BJ (cell line): ENCODE measurements at regions not wholly inside any gene's neighbourhood (a gene's known extent, or its start where the extent isn't known, plus 50 kb on each side); places are given as distances from the start of the nearest gene placed in this dataset.

Experiments used
- CTCF ChIA-PET: fragments of 350-600 bp; formaldehyde crosslinking; extraction: SDS; loops from one replicate; lab custom pipeline; 2021; ENCODE audit warnings: antibody characterized with exemption, inconsistent platforms; lab: Yijun Ruan, JAX
- POLR2A ChIA-PET: fragments of 300-600 bp; sonication (Branson Sonifier 250); formaldehyde crosslinking; extraction: SDS; loops from one replicate; lab custom pipeline; 2021; ENCODE audit warnings: antibody characterized with exemption; lab: Charles Lee
- DNase-seq: peaks from one replicate; pipeline ENCODE4 v3.0.0-alpha.2; 2011; ENCODE audit warnings: low read depth
- H3K27me3 ChIP-seq: 2 replicates; pipeline ENCODE4 v1.6.0; 2011; ENCODE audit warnings: low read length; ENCODE audit not compliant: control insufficient read depth, insufficient read depth
- H3K36me3 ChIP-seq: 2 replicates; pipeline ENCODE4 v1.5.1; 2011; ENCODE audit warnings: low read length; ENCODE audit not compliant: control insufficient read depth, insufficient read depth
- H3K4me3 ChIP-seq: 2 replicates; pipeline ENCODE4 v1.5.1; 2011; ENCODE audit warnings: low read depth, mild to moderate bottlenecking, control low read depth, low read length
- TF ChIP-seq, protein P1 (sequence below): IDR thresholded peaks from 2 replicates; pipeline ENCODE4 v1.5.1; 2011; ENCODE audit warnings: low read depth, mild to moderate bottlenecking, control low read depth, inconsistent platforms, low read length, moderate library complexity; ENCODE audit not compliant: insufficient read depth

DNA sequence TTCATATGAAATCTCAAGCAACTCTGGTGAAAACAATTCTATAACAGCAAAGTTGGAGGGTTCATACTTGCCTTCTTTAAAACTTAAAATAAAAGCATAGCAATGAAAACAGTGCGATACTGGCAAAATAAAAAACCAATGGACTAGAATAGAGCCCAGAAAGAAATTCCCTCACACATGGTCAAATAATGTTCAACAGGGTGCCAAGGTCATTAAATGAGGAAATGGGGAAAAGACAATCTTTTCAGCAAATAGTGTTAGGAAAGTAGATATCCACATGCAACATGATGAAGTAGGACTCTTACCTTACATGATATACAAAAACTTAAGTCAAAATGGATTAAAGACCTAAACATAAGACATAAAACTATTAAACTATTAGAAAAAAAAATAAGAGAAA is 970.2 kb upstream of the AGA start:
- no peaks in the 10 kb centered on the region for H3K27me3 ChIP-seq
- ChIA-PET CTCF (no interaction called here), POLR2A (no interaction called here)
- no peaks in the 10 kb centered on the region for H3K36me3 ChIP-seq
- TF ChIP-seq, protein P1, sequence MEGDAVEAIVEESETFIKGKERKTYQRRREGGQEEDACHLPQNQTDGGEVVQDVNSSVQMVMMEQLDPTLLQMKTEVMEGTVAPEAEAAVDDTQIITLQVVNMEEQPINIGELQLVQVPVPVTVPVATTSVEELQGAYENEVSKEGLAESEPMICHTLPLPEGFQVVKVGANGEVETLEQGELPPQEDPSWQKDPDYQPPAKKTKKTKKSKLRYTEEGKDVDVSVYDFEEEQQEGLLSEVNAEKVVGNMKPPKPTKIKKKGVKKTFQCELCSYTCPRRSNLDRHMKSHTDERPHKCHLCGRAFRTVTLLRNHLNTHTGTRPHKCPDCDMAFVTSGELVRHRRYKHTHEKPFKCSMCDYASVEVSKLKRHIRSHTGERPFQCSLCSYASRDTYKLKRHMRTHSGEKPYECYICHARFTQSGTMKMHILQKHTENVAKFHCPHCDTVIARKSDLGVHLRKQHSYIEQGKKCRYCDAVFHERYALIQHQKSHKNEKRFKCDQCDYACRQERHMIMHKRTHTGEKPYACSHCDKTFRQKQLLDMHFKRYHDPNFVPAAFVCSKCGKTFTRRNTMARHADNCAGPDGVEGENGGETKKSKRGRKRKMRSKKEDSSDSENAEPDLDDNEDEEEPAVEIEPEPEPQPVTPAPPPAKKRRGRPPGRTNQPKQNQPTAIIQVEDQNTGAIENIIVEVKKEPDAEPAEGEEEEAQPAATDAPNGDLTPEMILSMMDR, result no peak
- DNase-seq, result no peak
- no peak overlapping the region for H3K4me3 ChIP-seq

DNA sequence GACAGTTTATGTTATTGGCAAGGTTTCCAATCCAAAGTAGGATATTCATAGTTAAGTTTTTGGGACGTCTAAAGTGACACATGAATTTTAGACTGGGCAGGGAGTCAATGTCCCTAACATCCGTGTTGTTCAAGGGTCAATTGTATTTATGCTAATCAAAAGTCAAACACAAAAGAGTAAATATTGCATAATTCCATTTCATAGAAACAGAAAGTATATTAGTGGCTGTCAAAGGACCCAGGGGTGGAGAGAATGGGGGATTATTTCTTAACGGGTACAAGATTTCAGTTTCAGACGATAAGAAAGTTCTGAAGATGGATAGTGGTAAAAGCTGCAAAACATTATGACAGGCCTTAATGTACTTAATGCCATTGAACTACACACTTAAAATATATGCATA is 971.8 kb upstream of the AGA start:
- Histone ChIP-seq H3K36me3 (no peaks in the 10 kb centered on the region), H3K27me3 (no peaks in the 10 kb centered on the region), H3K4me3 (no peak overlapping the region)
- CTCF ChIA-PET, result no interaction called here
- TF ChIP-seq, protein P1, result no peak
- POLR2A ChIA-PET, result no interaction called here
- DNase-seq, result no peak

DNA sequence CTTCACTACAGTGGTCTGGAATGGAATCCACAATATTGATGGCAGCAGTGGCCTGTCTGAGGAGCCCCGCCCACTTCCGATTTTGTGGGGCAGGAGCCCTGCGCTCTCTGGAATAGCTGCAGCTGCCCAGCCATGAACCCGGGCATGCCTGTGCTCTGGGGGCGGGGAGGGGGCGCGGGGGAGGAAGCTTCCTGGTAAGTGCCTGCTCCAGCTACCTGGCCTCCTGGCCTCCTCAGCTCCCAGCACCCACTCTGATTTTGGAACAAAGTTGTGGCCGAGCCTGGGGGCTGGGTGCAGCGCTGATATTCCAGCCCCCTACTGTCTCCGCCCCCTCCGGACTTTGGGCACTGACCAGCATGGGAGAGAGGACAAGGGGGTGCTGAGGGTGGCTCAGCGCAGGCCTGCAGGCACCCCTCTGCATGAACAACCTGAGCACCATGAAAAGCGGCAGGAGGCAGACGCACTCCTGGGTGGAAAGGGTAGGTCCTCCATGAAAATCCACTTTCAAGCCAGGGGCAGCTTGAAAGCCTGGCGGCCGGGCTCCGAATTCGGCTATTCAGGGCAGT is 972.7 kb upstream of the AGA start:
- Histone ChIP-seq H3K27me3 (no peaks in the 10 kb centered on the region), H3K4me3 (no peak overlapping the region), H3K36me3 (no peaks in the 10 kb centered on the region)
- POLR2A ChIA-PET, result no interaction called here
- TF ChIP-seq, protein P1, result no peak
- DNase-seq, result no peak
- CTCF ChIA-PET, result no interaction called here

DNA sequence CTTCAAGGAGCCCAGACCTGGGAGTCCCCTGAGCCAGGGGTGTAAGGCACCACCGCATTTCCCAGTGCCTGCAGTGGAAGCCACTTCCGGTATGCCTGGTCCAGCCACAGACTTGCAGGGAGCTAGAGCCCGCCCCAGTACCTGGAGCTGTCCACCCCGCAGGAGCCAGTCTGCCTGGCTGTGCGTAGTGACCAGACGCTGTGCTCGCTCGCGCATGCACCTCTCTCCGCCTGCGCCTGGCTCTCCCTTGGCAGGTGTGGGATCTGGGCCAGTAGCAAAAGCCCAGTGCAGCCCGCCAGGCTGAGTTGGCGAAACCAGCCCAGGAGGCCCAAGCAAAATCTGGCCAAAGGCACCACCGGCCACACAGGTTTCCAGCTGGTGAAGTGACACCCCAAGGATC is 973.7 kb upstream of the AGA start:
- ChIA-PET POLR2A (no interaction called here), CTCF (no interaction called here)
- Histone ChIP-seq H3K36me3 (no peaks in the 10 kb centered on the region), H3K27me3 (no peaks in the 10 kb centered on the region), H3K4me3 (no peak overlapping the region)
- TF ChIP-seq, protein P1, result no peak
- DNase-seq, result no peak

- ChIA-PET CTCF (no interaction called here), POLR2A (no interaction called here)
- Histone ChIP-seq H3K36me3 (no peaks in the 10 kb centered on the region), H3K27me3 (no peaks in the 10 kb centered on the region), H3K4me3 (no peak overlapping the region)
- no peak for DNase-seq
- TF ChIP-seq, protein P1, result no peak
Observed at GRCh38 chr4:178423366-178423765, 981.1 kb upstream of the AGA start.
